H1 (cell line): ENCODE measurements at regions not wholly inside any gene's neighbourhood (a gene's known extent, or its start where the extent isn't known, plus 50 kb on each side); places are given as distances from the start of the nearest gene placed in this dataset.

Experiments
- CEBPB ChIP-seq: IDR thresholded peaks from 2 replicates; pipeline ENCODE4 v1.6.1; 2012; ENCODE audit warnings: low read depth, low read length
- FOSL1 ChIP-seq: IDR thresholded peaks from 2 replicates; pipeline ENCODE4 v1.6.1; 2011; ENCODE audit warnings: mild to moderate bottlenecking, low read depth, low read length, moderate library complexity; ENCODE audit not compliant: insufficient read depth
- SIX5 ChIP-seq: IDR thresholded peaks from 2 replicates; pipeline ENCODE4 v1.6.1; 2011; ENCODE audit warnings: mild to moderate bottlenecking, low read depth, low read length
- TCF12 ChIP-seq: IDR thresholded peaks from 2 replicates; pipeline ENCODE4 v1.6.1; 2011; ENCODE audit warnings: low read depth, mild to moderate bottlenecking, low read length
- TF ChIP-seq, protein P1 (sequence below): IDR thresholded peaks from 2 replicates; pipeline ENCODE4 v1.6.1; 2012; ENCODE audit warnings: inconsistent platforms

DNA sequence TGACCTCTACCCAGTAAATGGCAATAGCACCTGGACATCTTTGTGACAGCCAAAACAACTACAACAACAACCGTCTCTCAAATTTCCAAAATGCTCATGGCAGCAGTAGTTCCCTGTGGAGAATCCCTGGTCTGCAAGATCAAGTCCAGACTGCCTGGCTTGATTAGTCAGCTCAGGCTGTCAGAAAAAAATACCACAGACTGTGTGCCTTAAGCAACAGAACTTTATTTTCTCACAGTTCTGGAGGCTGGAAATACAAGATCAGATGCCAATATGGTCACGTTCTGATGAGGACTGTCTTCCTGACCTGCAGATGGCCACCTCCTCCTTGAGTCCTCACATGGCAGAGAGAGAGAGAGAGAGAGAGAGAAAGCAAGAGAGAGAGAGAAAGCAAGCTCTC is 52.3 kb upstream of the MOCS2 start (continued):
- TF ChIP-seq FOSL1 (no peak), SIX5 (no peak), CEBPB (no peak), TCF12 (no peak)
- TF ChIP-seq, protein P1, sequence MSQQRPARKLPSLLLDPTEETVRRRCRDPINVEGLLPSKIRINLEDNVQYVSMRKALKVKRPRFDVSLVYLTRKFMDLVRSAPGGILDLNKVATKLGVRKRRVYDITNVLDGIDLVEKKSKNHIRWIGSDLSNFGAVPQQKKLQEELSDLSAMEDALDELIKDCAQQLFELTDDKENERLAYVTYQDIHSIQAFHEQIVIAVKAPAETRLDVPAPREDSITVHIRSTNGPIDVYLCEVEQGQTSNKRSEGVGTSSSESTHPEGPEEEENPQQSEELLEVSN, result no peak
